Breast epithelium (tissue), 4 donors: ENCODE measurements at regions not wholly inside any gene's neighbourhood (a gene's known extent, or its start where the extent isn't known, plus 50 kb on each side); places are given as distances from the start of the nearest gene placed in this dataset.

Experiments
- DNase-seq, 2 donors: peaks; one replicate each; pipeline ENCODE4 v3.0.0-alpha.2; 2019; ENCODE audit warnings: low spot score in 2 of 2
- H3K27ac ChIP-seq, 2 donors: fragments of 200-600 bp; sonication (generic) in 1 of 2; one replicate each; pipeline ENCODE4 v1.5.1; 2016 to 2019; ENCODE audit warnings: mild to moderate bottlenecking in 1 of 2
- H3K27me3 ChIP-seq, 2 donors: fragments of 200-600 bp; sonication (generic) in 1 of 2; one replicate each; pipeline versions ENCODE4 v1.5.1 to v1.6.0; 2017 to 2019; ENCODE audit warnings: control low read depth in 1 of 2, mild to moderate bottlenecking in 1 of 2
- H3K36me3 ChIP-seq: fragments of 200-600 bp; one replicate; pipeline ENCODE4 v1.5.1; 2019
- H3K4me1 ChIP-seq, 2 donors: fragments of 200-600 bp; sonication (generic); one replicate each; pipeline ENCODE4 v1.5.1; 2016 to 2019; ENCODE audit warnings: control low read depth in 1 of 2
- H3K4me3 ChIP-seq, 3 donors: fragments of 200-600 bp; sonication (generic); 1 replicate in 2 of 3; 2 replicates in 1 of 3; pipeline ENCODE4 v1.5.1; 2016 to 2019; ENCODE audit warnings: mild to moderate bottlenecking in 3 of 3, moderate library complexity in 2 of 3
- H3K9me3 ChIP-seq, 2 donors: fragments of 200-600 bp; sonication (generic) in 1 of 2; one replicate each; pipeline ENCODE4 v1.5.1; 2016 to 2019; ENCODE audit warnings: control low read depth in 1 of 2
- POLR2A ChIP-seq: fragments of 450-650 bp; IDR thresholded peaks from one replicate; pipeline ENCODE4 v1.6.1; 2016; ENCODE audit warnings: antibody characterized with exemption, mild to moderate bottlenecking, moderate library complexity
- POLR2AphosphoS5 ChIP-seq, 3 donors: sonication (generic); formaldehyde crosslinking; IDR thresholded peaks; one replicate each; pipeline ENCODE4 v1.6.1; 2017; ENCODE audit warnings: antibody characterized with exemption in 3 of 3
- intact Hi-C: fragments of 100-400 bp; cut with DNase I; formaldehyde crosslinking; loops from one replicate; pipeline ENCODE4 v1.15.1; 2023; ENCODE audit warnings: low total_unique reads
- TF ChIP-seq, protein P1 (sequence below), 3 donors: fragments of 450-650 bp; IDR thresholded peaks; one replicate each; pipeline ENCODE4 v1.5.1; 2016 to 2017; ENCODE audit warnings: antibody characterized with exemption in 3 of 3, mild to moderate bottlenecking in 3 of 3, moderate library complexity in 3 of 3

DNA sequence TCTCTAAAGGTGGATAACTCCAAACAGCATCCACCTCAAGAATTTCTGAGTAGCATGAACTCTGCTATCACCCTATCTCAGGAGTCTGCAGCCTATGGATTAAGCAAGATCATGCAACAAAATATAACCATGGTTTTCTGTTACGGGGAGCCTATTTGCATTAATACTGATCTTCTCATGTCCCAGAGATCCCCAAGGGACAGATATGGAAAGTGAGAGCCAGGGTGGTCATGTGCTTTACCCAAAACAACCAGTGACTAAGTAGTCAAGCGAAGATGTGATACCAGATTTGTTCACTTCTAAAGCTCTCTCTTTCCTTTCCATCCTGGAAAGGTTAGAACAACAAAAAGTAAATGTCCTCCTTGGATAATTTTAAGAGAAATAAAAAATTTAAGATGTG lies 125.1 kb downstream of the PRRX1 start:
- TF ChIP-seq POLR2A, result no peak
- TF ChIP-seq, protein P1, sequence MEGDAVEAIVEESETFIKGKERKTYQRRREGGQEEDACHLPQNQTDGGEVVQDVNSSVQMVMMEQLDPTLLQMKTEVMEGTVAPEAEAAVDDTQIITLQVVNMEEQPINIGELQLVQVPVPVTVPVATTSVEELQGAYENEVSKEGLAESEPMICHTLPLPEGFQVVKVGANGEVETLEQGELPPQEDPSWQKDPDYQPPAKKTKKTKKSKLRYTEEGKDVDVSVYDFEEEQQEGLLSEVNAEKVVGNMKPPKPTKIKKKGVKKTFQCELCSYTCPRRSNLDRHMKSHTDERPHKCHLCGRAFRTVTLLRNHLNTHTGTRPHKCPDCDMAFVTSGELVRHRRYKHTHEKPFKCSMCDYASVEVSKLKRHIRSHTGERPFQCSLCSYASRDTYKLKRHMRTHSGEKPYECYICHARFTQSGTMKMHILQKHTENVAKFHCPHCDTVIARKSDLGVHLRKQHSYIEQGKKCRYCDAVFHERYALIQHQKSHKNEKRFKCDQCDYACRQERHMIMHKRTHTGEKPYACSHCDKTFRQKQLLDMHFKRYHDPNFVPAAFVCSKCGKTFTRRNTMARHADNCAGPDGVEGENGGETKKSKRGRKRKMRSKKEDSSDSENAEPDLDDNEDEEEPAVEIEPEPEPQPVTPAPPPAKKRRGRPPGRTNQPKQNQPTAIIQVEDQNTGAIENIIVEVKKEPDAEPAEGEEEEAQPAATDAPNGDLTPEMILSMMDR (IDR thresholded peaks at IDR 0.05), result no peak
- TF ChIP-seq POLR2AphosphoS5 (IDR thresholded peaks at IDR 0.05), result no peak
- Histone ChIP-seq H3K27me3 (no peaks in the 10 kb centered on the region), H3K27ac (no peak overlapping the region), H3K36me3 (no peaks in the 10 kb centered on the region), H3K9me3 (no peaks in the 10 kb centered on the region), H3K4me3 (no peak overlapping the region), H3K4me1 (no peaks in the 10 kb centered on the region)
- intact Hi-C loops, result no loop called here
- no peak for DNase-seq

DNA sequence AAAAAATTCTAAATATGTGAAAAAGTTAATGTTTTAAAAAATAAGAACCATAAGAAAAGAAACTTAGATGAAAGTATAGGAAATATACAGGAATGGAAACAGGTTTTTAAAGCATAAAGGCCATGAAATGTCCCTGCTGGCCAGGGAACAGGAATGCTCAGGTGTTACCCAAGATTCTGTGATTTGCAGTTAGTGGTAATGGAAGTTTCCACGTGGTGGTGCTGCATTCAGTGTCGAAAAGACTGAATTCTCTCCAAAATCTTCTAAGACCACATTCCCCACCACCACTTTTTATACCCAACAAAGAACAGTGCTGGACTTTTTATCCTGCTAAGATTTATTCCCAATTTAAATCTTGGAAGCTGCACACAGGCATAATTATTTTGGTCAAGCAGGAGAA lies 126.2 kb downstream of the PRRX1 start:
- no peak for DNase-seq
- H3K27ac ChIP-seq, result peak overlapping the region in 1 of 2 donors; percentile 38
- no peaks in the 10 kb centered on the region for H3K36me3 ChIP-seq
- no peaks in the 10 kb centered on the region for H3K27me3 ChIP-seq
- H3K4me1 ChIP-seq, result no peaks in the 10 kb centered on the region
- intact Hi-C loops, result no loop called here
- no peak overlapping the region for H3K4me3 ChIP-seq
- H3K9me3 ChIP-seq, result no peaks in the 10 kb centered on the region
- no peak for TF ChIP-seq POLR2AphosphoS5 (IDR thresholded peaks at IDR 0.05)
- TF ChIP-seq POLR2A, result no peak
- TF ChIP-seq, protein P1 (IDR thresholded peaks at IDR 0.05), result no peak

DNA sequence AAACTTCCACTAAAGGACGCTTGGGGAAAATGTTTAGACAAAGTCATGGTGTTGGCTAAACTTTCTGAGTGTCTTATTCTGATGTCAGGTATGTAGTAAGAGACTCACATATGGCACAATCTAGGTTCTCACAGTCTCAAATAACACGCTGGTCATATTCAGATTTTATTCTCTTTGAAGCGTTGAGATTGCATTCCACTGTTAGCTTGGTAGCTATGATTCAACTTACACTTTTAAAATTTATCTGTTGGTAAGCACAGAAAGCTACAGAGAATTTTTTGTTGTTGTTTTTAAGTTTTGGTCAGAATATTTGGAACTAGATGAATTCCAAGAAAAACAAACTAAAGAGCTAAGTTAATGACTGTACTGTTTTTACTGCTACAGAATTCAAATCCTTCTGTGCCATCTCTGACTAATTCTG lies 126.7 kb downstream of the PRRX1 start:
- intact Hi-C loops, result no loop called here
- Histone ChIP-seq H3K9me3 (no peaks in the 10 kb centered on the region), H3K27ac (peak overlapping the region in 1 of 2 donors; percentile 38)

DNA sequence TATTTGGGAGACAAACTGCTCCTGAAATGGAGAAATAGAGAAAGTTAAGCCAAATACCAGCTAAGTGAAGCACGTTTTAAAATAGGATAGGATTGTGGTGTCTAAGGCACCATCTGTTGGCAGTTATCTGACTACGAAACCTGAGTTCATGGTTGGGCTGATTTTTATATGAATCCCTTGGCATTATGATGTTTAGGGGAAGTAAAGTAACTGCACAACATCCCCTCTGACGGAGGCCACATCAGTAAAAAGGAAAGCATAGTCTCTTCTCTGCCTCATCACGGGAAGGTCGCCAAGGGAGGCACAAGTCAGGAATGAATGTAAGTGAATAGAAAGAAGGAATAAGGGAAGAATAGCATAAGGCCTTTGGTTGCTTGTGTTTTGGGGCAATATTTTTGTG lies 128.0 kb downstream of the PRRX1 start:
- intact Hi-C loops, result no loop called here
- H3K27me3 ChIP-seq, result no peaks in the 10 kb centered on the region
- H3K36me3 ChIP-seq, result no peaks in the 10 kb centered on the region
- H3K4me1 ChIP-seq, result no peaks in the 10 kb centered on the region
- no peaks in the 10 kb centered on the region for H3K9me3 ChIP-seq
- no peak overlapping the region for H3K27ac ChIP-seq
- H3K4me3 ChIP-seq, result no peak overlapping the region
- no peak for DNase-seq
- TF ChIP-seq POLR2A, result no peak
- TF ChIP-seq, protein P1 (IDR thresholded peaks at IDR 0.05), result no peak
- no peak for TF ChIP-seq POLR2AphosphoS5 (IDR thresholded peaks at IDR 0.05)

More for the DNA sequence above, 126.7 kb downstream of the PRRX1 start:
- DNase-seq, result no peak
- TF ChIP-seq, protein P1 (IDR thresholded peaks at IDR 0.05), result no peak
- no peak for TF ChIP-seq POLR2A
- no peak for TF ChIP-seq POLR2AphosphoS5 (IDR thresholded peaks at IDR 0.05)
- no peaks in the 10 kb centered on the region for H3K27me3 ChIP-seq
- no peaks in the 10 kb centered on the region for H3K36me3 ChIP-seq
- H3K4me1 ChIP-seq, result no peaks in the 10 kb centered on the region
- H3K4me3 ChIP-seq, result no peak overlapping the region

DNA sequence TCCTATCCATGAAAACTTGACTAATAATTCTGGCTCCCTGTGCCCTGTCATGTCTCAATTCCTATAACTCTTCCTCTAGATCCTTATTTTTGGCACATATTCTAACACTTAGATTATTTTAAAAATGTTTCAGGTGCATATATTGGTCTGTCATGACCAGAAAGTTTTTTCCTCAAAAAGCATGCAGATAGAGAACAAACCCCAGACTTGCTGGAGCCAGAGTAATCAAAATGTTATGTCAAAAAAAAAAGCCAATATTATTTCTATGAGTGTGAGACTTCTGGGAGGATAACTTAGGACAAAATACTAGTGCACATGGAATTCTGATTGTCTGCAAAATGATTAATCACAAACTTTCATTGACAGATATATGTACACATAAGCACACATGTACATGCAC lies 135.1 kb upstream of the MROH9 start:
- Histone ChIP-seq H3K27ac (no peak overlapping the region), H3K9me3 (no peaks in the 10 kb centered on the region), H3K4me3 (no peak overlapping the region), H3K36me3 (no peaks in the 10 kb centered on the region), H3K4me1 (no peaks in the 10 kb centered on the region), H3K27me3 (no peaks in the 10 kb centered on the region)
- intact Hi-C loops, result no loop called here
- no peak for DNase-seq
- TF ChIP-seq POLR2A (no peak), POLR2AphosphoS5 (IDR thresholded peaks at IDR 0.05) (no peak)
- TF ChIP-seq, protein P1 (IDR thresholded peaks at IDR 0.05), result no peak
